ENCODE measurements at regions not wholly inside any gene's neighbourhood (a gene's known extent, or its start where the extent isn't known, plus 50 kb on each side); places are given as distances from the start of the nearest gene placed in this dataset.

GRCh38 chr16:66002601-66003000 is 363.9 kb upstream of the CDH5 start:
- DNase-seq: no peak

GRCh38 chr16:66001432-66001831 is 365.1 kb upstream of the CDH5 start:
- DNase-seq: no peak

GRCh38 chr16:65998443-65998842 is 368.0 kb upstream of the CDH5 start:
- DNase-seq: no peak

GRCh38 chr16:65994291-65994690 is 372.2 kb upstream of the CDH5 start:
- DNase-seq: no peak

GRCh38 chr16:65991149-65991701 is 375.3 kb upstream of the CDH5 start:
- DNase-seq: no peak

GRCh38 chr16:65989861-65990604 is 376.5 kb upstream of the CDH5 start:
- DNase-seq: no peak

- DNase-seq: no peak
Measured at GRCh38 chr16:65988024-65988595, 378.4 kb upstream of the CDH5 start.

GRCh38 chr16:65984296-65984695 is 382.2 kb upstream of the CDH5 start:
- DNase-seq: no peak

GRCh38 chr16:65981057-65981456 is 385.4 kb upstream of the CDH5 start:
- no peak for DNase-seq

- peak; percentile 62 for DNase-seq
Measured at GRCh38 chr16:65975049-65975708, 391.3 kb upstream of the CDH5 start.

GRCh38 chr16:65967376-65967775 is 399.1 kb upstream of the CDH5 start:
- DNase-seq: no peak

- no peak for DNase-seq
Measured at GRCh38 chr16:65965628-65966027, 400.9 kb upstream of the CDH5 start.

GRCh38 chr16:65964752-65965151 is 401.7 kb upstream of the CDH5 start:
- DNase-seq: no peak

GRCh38 chr16:65961476-65962143 is 404.9 kb upstream of the CDH5 start:
- no peak for DNase-seq

- no peak for DNase-seq
Measured at GRCh38 chr16:65959983-65960382, 406.5 kb upstream of the CDH5 start.

- DNase-seq: no peak
Measured at GRCh38 chr16:65958086-65958485, 408.4 kb upstream of the CDH5 start.

GRCh38 chr16:65956100-65956499 is 410.4 kb upstream of the CDH5 start:
- DNase-seq: no peak

- no peak for DNase-seq
Measured at GRCh38 chr16:65954446-65954845, 412.0 kb upstream of the CDH5 start.

- no peak for DNase-seq
Measured at GRCh38 chr16:65950211-65950610, 416.3 kb upstream of the CDH5 start.

- DNase-seq: no peak
Measured at GRCh38 chr16:65948361-65948760, 418.1 kb upstream of the CDH5 start.

GRCh38 chr16:65947951-65948350 is 418.5 kb upstream of the CDH5 start:
- no peak for DNase-seq

- DNase-seq: no peak
Measured at GRCh38 chr16:65945493-65945892, 421.0 kb upstream of the CDH5 start.

- DNase-seq: no peak
Measured at GRCh38 chr16:65944361-65944760, 422.1 kb upstream of the CDH5 start.
